ENCODE measurements at regions not wholly inside any gene's neighbourhood (a gene's known extent, or its start where the extent isn't known, plus 50 kb on each side); places are given as distances from the start of the nearest gene placed in this dataset.
"Not testable (repeated sequence)": the region's sequence is repeated elsewhere in the genome, so short reads cannot be mapped to it uniquely, and the experiment has no call there.

GRCh38 chr1:185429668-185430067 is 112.6 kb upstream of the IVNS1ABP start:
- POLR2A ChIA-PET; H2AFZ ChIP-seq (ENCODE audit: low read depth); H3K79me2 ChIP-seq (ENCODE audit: insufficient read depth); H3K4me1 ChIP-seq (ENCODE audit: control insufficient read depth in 1 of 2, insufficient read depth in 2 of 2, low read depth in 1 of 2, low read length in 1 of 2); H3K9ac ChIP-seq; H3K9me3 ChIP-seq; H3F3A ChIP-seq (replicated peaks; ENCODE audit: insufficient read depth); H3K4me3 ChIP-seq (ENCODE audit: low read depth in 2 of 2, low read length in 1 of 2); DNase-seq; H3K27ac ChIP-seq (ENCODE audit: low read depth in 2 of 2, low read length in 1 of 2); H3K27me3 ChIP-seq (ENCODE audit: insufficient read depth); H3K4me2 ChIP-seq; H3K9me2 ChIP-seq; H3K36me3 ChIP-seq (replicated peaks in 1 of 2; ENCODE audit: control insufficient read depth in 1 of 2, insufficient read depth in 2 of 2, low read length in 1 of 2); H4K20me1 ChIP-seq (ENCODE audit: insufficient read depth); CTCF ChIA-PET: not testable (repeated sequence)
- WGBS (ENCODE audit: low lambda C conversion rate): 7% methylated on average over 1 of the region's 1 CpG

- POLR2A ChIA-PET: no interaction called here
Observed at GRCh38 chr1:185427776-185428175, 110.7 kb upstream of the IVNS1ABP start.

More at GRCh38 chr1:185427776-185428175, 110.7 kb upstream of the IVNS1ABP start:
- CTCF ChIA-PET: interaction anchor here (1.5 kb wide), 1 partner anchor 30 kb away, joined by 4 read pairs; no protein-coding TSS in a partner anchor
- Histone ChIP-seq H3K9me3 (no peaks in the 10 kb centered on the region), H3K9ac (no peak overlapping the region), H3K4me3 (ENCODE audit: low read depth in 2 of 2, low read length in 1 of 2) (no peak overlapping the region), H3K27ac (ENCODE audit: low read depth in 2 of 2, low read length in 1 of 2) (no peak overlapping the region), H3K36me3 (replicated peaks in 1 of 2; ENCODE audit: control insufficient read depth in 1 of 2, insufficient read depth in 2 of 2, low read length in 1 of 2) (no peaks in the 10 kb centered on the region), H4K20me1 (ENCODE audit: insufficient read depth) (no peaks in the 10 kb centered on the region), H3K4me1 (ENCODE audit: control insufficient read depth in 1 of 2, insufficient read depth in 2 of 2, low read depth in 1 of 2, low read length in 1 of 2) (no peaks in the 10 kb centered on the region; a peak in 1 of 4 replicates), H3K79me2 (ENCODE audit: insufficient read depth) (no peaks in the 10 kb centered on the region), H2AFZ (ENCODE audit: low read depth) (no peak overlapping the region), H3K4me2 (no peak overlapping the region), H3K27me3 (ENCODE audit: insufficient read depth) (no peaks in the 10 kb centered on the region; the same call in 1 of the 2 replicates), H3F3A (replicated peaks; ENCODE audit: insufficient read depth) (no peaks in the 10 kb centered on the region), H3K9me2 (no peaks in the 10 kb centered on the region)
- DNase-seq: no peak
- WGBS (ENCODE audit: low lambda C conversion rate): 10% methylated on average over 3 of the region's 3 CpGs
- TF ChIP-seq TEAD4 (IDR thresholded peaks at IDR 0.05; ENCODE audit: borderline replicate concordance, insufficient read depth): no peak
- no peak for TF ChIP-seq POLR2AphosphoS5 (IDR thresholded peaks at IDR 0.05; ENCODE audit: low read depth, low read length)
- no peak for TF ChIP-seq RAD21 (IDR thresholded peaks at IDR 0.05; ENCODE audit: low read length)
- no peak for TF ChIP-seq FOXM1 (IDR thresholded peaks at IDR 0.05; ENCODE audit: low read depth)
- TF ChIP-seq ZBTB33 (IDR thresholded peaks at IDR 0.05; ENCODE audit: borderline replicate concordance, low read depth): no peak
- TF ChIP-seq EP300 (IDR thresholded peaks at IDR 0.05; ENCODE audit: borderline replicate concordance in 1 of 2, low read depth in 1 of 2, low read length in 1 of 2): no peak
- no peak for TF ChIP-seq CHD2 (IDR thresholded peaks at IDR 0.05; ENCODE audit: low read length, partially characterized antibody)
- TF ChIP-seq JUND (IDR thresholded peaks at IDR 0.05): no peak
- no peak for TF ChIP-seq SMC3 (IDR thresholded peaks at IDR 0.05; ENCODE audit: low read depth, low read length)
- no peak for TF ChIP-seq NFIC (IDR thresholded peaks at IDR 0.05; ENCODE audit: borderline replicate concordance)
- TF ChIP-seq EZH2phosphoT487 (IDR thresholded peaks at IDR 0.05; ENCODE audit: borderline replicate concordance, low read depth): no peak
- no peak for TF ChIP-seq FOXJ3 (CRISPR knock-in tag; IDR thresholded peaks at IDR 0.05)
- no peak for TF ChIP-seq USF2 (IDR thresholded peaks at IDR 0.05; ENCODE audit: borderline replicate concordance, low read depth, low read length)
- TF ChIP-seq MEF2A (IDR thresholded peaks at IDR 0.05; ENCODE audit: borderline replicate concordance, low read depth): no peak
